K562 (cell line): ENCODE measurements at regions not wholly inside any gene's neighbourhood (a gene's known extent, or its start where the extent isn't known, plus 50 kb on each side); places are given as distances from the start of the nearest gene placed in this dataset.

ENCODE experiments used
- ATAC-seq: fragments of 200-7000 bp; cut with Tn5 transposase; 3 replicates; pipeline ENCODE4 v1.9.1; 2020; ENCODE audit warnings: moderate library complexity
- BruUV-seq: library from RNA; stranded (reverse); fragments of 400-500 nt; replicated peaks from 2 replicates; lab custom pipeline; 2021; lab: Mats Ljungman, UMichigan
- CTCF ChIA-PET: fragments of 300-600 bp; formaldehyde crosslinking; extraction: SDS; loops from one replicate; lab custom pipeline; 2021; ENCODE audit warnings: low intra/inter-chr PET ratio; lab: Yijun Ruan, JAX
- POLR2A ChIA-PET: fragments of 300-600, 350-650 bp; sonication (Branson Sonifier 250); formaldehyde crosslinking; extraction: SDS; loops from one replicate; lab custom pipeline; 2021; ENCODE audit warnings: antibody characterized with exemption, inconsistent platforms; lab: Yijun Ruan, JAX
- DNase-seq, 4 experiments: peaks; one replicate each; pipeline versions ENCODE4 v3.0.0 to v3.0.0-alpha.2; 2011 to 2018; ENCODE audit warnings: low spot score in 3 of 4, mixed read lengths in 3 of 4; ENCODE audit errors: extremely low read depth in 1 of 4
- FAIRE-seq: peaks from 2 replicates; lab custom pipeline; 2011; peaks lifted over from hg19 to GRCh38; lab: Jason Lieb, UNC
- H2AFZ ChIP-seq: 2 replicates; pipeline ENCODE4 v1.6.0; 2011; ENCODE audit warnings: low read depth, low read length, control low read depth, inconsistent platforms
- H3K27ac ChIP-seq: fragments of 200-600 bp; 3 replicates; pipeline ENCODE4 v1.8.0; 2011; ENCODE audit warnings: low read depth, mild to moderate bottlenecking, control low read depth, inconsistent platforms, low read length, moderate library complexity, mixed read lengths; ENCODE audit errors: extremely low read depth
- H3K27me3 ChIP-seq, 2 experiments: fragments of 300-600 bp in 1 of 2; 2 replicates in 1 of 2; 3 replicates in 1 of 2; pipeline versions ENCODE4 v1.6.0 to v1.8.0; 2011; ENCODE audit warnings: inconsistent platforms in 2 of 2, low read length in 2 of 2, mild to moderate bottlenecking in 1 of 2, mixed read lengths in 1 of 2, moderate library complexity in 1 of 2; ENCODE audit not compliant: control insufficient read depth in 2 of 2, insufficient read depth in 2 of 2
- H3K36me3 ChIP-seq: fragments of 300-600 bp; 3 replicates; pipeline ENCODE4 v1.8.0; 2011; ENCODE audit warnings: mild to moderate bottlenecking, low read length, inconsistent platforms; ENCODE audit not compliant: control insufficient read depth, insufficient read depth
- H3K4me1 ChIP-seq, 2 experiments: fragments of 200-600 bp in 1 of 2; replicated peaks in 1 of 2; 2 replicates in 1 of 2; 3 replicates in 1 of 2; pipeline versions ENCODE4 v1.5.1 to v1.8.0; 2011; ENCODE audit warnings: inconsistent platforms in 2 of 2, low read length in 2 of 2, mild to moderate bottlenecking in 1 of 2, mixed read lengths in 1 of 2, moderate library complexity in 1 of 2; ENCODE audit not compliant: control insufficient read depth in 2 of 2, insufficient read depth in 2 of 2
- H3K4me2 ChIP-seq: 2 replicates; pipeline ENCODE4 v1.6.1; 2011; ENCODE audit warnings: low read length, control low read depth, inconsistent platforms, mixed read lengths; ENCODE audit not compliant: insufficient read depth
- H3K4me3 ChIP-seq: fragments of 200-600 bp; sonication (generic), shearing (Covaris generic); 2 replicates; pipeline ENCODE4 v1.5.1; 2016; ENCODE audit warnings: control low read depth, inconsistent platforms
- H3K79me2 ChIP-seq: fragments of 200-600 bp; 3 replicates; pipeline ENCODE4 v1.8.0; 2011; ENCODE audit warnings: low read length, inconsistent platforms; ENCODE audit not compliant: control insufficient read depth, insufficient read depth
- H3K9ac ChIP-seq, 2 experiments: 2 replicates each; pipeline versions ENCODE4 v1.6.0 to v1.6.1; 2011; ENCODE audit warnings: low read depth in 2 of 2, low read length in 2 of 2, control low read depth in 1 of 2, inconsistent platforms in 1 of 2, mild to moderate bottlenecking in 1 of 2, mixed read lengths in 1 of 2; ENCODE audit not compliant: insufficient read depth in 1 of 2
- H3K9me1 ChIP-seq: one replicate; pipeline ENCODE4 v1.6.0; 2011; ENCODE audit warnings: inconsistent platforms, mild to moderate bottlenecking, low read length, moderate library complexity; ENCODE audit not compliant: control insufficient read depth, insufficient read depth
- H3K9me3 ChIP-seq: replicated peaks from 2 replicates; pipeline ENCODE4 v1.5.1; 2011; ENCODE audit warnings: low read depth, low read length, inconsistent platforms; ENCODE audit not compliant: control insufficient read depth, insufficient read depth
- H4K20me1 ChIP-seq: replicated peaks from 2 replicates; pipeline ENCODE4 v1.6.1; 2011; ENCODE audit warnings: low read length, inconsistent platforms, mixed read lengths; ENCODE audit not compliant: control insufficient read depth, insufficient read depth
- GTF2E2 ChIP-seq: fragments of 200-800 bp; sonication (Bioruptor generic); IDR thresholded peaks from 2 replicates; pipeline ENCODE4 v1.6.1; 2016; ENCODE audit warnings: missing genetic modification characterization, missing compliant biosample characterization
- NFXL1 ChIP-seq: fragments of 450-650 bp; formaldehyde crosslinking; IDR thresholded peaks from 2 replicates; pipeline ENCODE4 v1.4.0; 2021; ENCODE audit warnings: mild to moderate bottlenecking
- SETDB1 ChIP-seq: IDR thresholded peaks from one replicate; pipeline ENCODE4 v1.6.1; 2012; ENCODE audit warnings: low read length, control low read depth, inconsistent platforms
- ZNF695 ChIP-seq: fragments of 450-650 bp; formaldehyde crosslinking; IDR thresholded peaks from 2 replicates; pipeline ENCODE4 v1.4.0; 2020; ENCODE audit warnings: mild to moderate bottlenecking, moderate library complexity
- ZSCAN29 ChIP-seq: fragments of 450-650 bp; IDR thresholded peaks from 2 replicates; pipeline ENCODE4 v1.6.1; 2017
- WGBS: fragments of 100-300 bp; shearing (Covaris generic); methylation state at CpG from one replicate; pipeline ENCODE4 v1.1.6; 2016; ENCODE audit warnings: low coverage, mixed read lengths; ENCODE audit not compliant: insufficient coverage; ENCODE audit errors: missing lambda C conversion rate; 5-methylcytosine and 5-hydroxymethylcytosine counted together
- in situ Hi-C: fragments of 300-500 bp; cut with MboI; formaldehyde crosslinking; loops from 4 replicates; pipeline ENCODE4 v1.15.0; 2018; ENCODE audit warnings: inconsistent platforms, mixed read lengths
- intact Hi-C: fragments of 100-400 bp; cut with micrococcal nuclease; formaldehyde crosslinking; loops from 2 replicates; pipeline ENCODE4 v1.14.2; 2022
- TF ChIP-seq, protein P1 (sequence below): sonication (generic); formaldehyde crosslinking; IDR thresholded peaks from 2 replicates; pipeline ENCODE4 v1.9.0; 2022; ENCODE audit warnings: mild to moderate bottlenecking, missing genetic modification reagents
- TF ChIP-seq, protein P2 (sequence below): fragments of 450-650 bp; conservative IDR thresholded peaks from 2 replicates; pipeline ENCODE4 v1.6.1; 2016; ENCODE audit warnings: missing genetic modification characterization, low read depth, mild to moderate bottlenecking, missing compliant biosample characterization, moderate library complexity

DNA sequence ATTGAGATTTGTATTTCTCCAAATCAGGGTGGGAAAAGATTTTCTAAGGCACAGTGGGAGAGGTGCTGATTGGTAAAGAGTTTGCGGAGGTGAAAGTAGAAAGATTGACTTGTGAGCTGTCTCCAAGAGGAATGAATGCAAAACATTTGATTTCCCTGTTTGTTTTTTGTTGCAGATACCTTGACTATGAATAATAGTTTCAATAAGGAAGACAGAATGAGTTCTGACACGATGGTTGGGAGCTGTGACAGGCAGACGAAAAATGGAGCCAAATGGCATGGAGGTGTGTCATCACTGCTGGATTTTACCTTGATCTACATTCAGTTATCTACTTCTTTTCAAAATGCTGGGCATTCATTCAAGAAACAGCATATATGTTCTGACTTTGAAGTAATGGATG is 145.1 kb downstream of the NFKBIZ start:
- no TSS peak for BruUV-seq
- Histone ChIP-seq H4K20me1 (no peaks in the 10 kb centered on the region), H2AFZ (no peak overlapping the region), H3K79me2 (no peaks in the 10 kb centered on the region)
- WGBS, result 0% methylated on average over 3 of the region's 3 CpGs
- no peak for FAIRE-seq
- in situ Hi-C loops, result no loop called here
- POLR2A ChIA-PET, result no interaction called here
- TF ChIP-seq GTF2E2 (tag) (no peak), ZSCAN29 (no peak), NFXL1 (no peak), SETDB1 (no peak), ZNF695 (CRISPR knock-in tag) (no peak)
- TF ChIP-seq, protein P1, sequence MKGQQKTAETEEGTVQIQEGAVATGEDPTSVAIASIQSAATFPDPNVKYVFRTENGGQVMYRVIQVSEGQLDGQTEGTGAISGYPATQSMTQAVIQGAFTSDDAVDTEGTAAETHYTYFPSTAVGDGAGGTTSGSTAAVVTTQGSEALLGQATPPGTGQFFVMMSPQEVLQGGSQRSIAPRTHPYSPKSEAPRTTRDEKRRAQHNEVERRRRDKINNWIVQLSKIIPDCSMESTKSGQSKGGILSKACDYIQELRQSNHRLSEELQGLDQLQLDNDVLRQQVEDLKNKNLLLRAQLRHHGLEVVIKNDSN (CRISPR knock-in tag), result no peak
- TF ChIP-seq, protein P2, sequence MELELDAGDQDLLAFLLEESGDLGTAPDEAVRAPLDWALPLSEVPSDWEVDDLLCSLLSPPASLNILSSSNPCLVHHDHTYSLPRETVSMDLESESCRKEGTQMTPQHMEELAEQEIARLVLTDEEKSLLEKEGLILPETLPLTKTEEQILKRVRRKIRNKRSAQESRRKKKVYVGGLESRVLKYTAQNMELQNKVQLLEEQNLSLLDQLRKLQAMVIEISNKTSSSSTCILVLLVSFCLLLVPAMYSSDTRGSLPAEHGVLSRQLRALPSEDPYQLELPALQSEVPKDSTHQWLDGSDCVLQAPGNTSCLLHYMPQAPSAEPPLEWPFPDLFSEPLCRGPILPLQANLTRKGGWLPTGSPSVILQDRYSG, result no peak
- TF ChIP-seq, all 486 proteins: peak for 0
- DNase-seq (no peak), ATAC-seq (no peak)
- H3K27ac ChIP-seq, result no peak overlapping the region
- no peaks in the 10 kb centered on the region for H3K4me1 ChIP-seq
- H3K4me2 ChIP-seq, result no peak overlapping the region
- no peak overlapping the region for H3K9ac ChIP-seq
- H3K36me3 ChIP-seq, result no peaks in the 10 kb centered on the region
- no peaks in the 10 kb centered on the region for H3K27me3 ChIP-seq
- CTCF ChIA-PET, result no interaction called here
- H3K9me1 ChIP-seq, result no peaks in the 10 kb centered on the region
- H3K4me3 ChIP-seq, result no peak overlapping the region
- intact Hi-C loops, result no loop called here
- H3K9me3 ChIP-seq, result no peaks in the 10 kb centered on the region
